HepG2 (cell line): ENCODE measurements at regions not wholly inside any gene's neighbourhood (a gene's known extent, or its start where the extent isn't known, plus 50 kb on each side); places are given as distances from the start of the nearest gene placed in this dataset.

Experiments used
- ATAC-seq: fragments of 200-7000 bp; cut with Tn5 transposase; 3 replicates; pipeline ENCODE4 v1.9.1; 2020; ENCODE audit warnings: mild to moderate bottlenecking, moderate library complexity
- BruUV-seq: library from RNA; stranded (reverse); fragments of 400-500 nt; replicated peaks from 2 replicates; lab custom pipeline; 2021; lab: Mats Ljungman, UMichigan
- CTCF ChIA-PET: fragments of 300-600 bp; formaldehyde crosslinking; extraction: SDS; loops from one replicate; lab custom pipeline; 2021; ENCODE audit warnings: low total read pairs, inconsistent platforms, low intra/inter-chr PET ratio; lab: Yijun Ruan, JAX
- POLR2A ChIA-PET: fragments of 350-600 bp; sonication (Branson Sonifier 250); formaldehyde crosslinking; loops from one replicate; lab custom pipeline; 2020; ENCODE audit warnings: antibody characterized with exemption, inconsistent platforms; lab: Yijun Ruan, JAX
- DNase-seq: peaks from one replicate; pipeline ENCODE4 v3.0.0-alpha.2; 2015; ENCODE audit warnings: low spot score
- FAIRE-seq: peaks from 3 replicates; lab custom pipeline; 2011; peaks lifted over from hg19 to GRCh38; lab: Jason Lieb, UNC
- H2AFZ ChIP-seq: one replicate; pipeline ENCODE4 v1.6.1; 2011; ENCODE audit warnings: low read length, inconsistent platforms
- H3K27ac ChIP-seq: fragments of 300-600 bp; 3 replicates; pipeline ENCODE4 v1.8.0; 2011; ENCODE audit warnings: mixed run types, mild to moderate bottlenecking, mixed read lengths, low read length, inconsistent platforms; ENCODE audit not compliant: insufficient read depth; ENCODE audit errors: extremely low read length
- H3K27me3 ChIP-seq, 2 experiments: fragments of 200-600 bp in 1 of 2; 2 replicates in 1 of 2; 3 replicates in 1 of 2; pipeline versions ENCODE4 v1.6.0 to v1.8.0; 2011; ENCODE audit warnings: low read length in 2 of 2, mild to moderate bottlenecking in 2 of 2, moderate library complexity in 2 of 2, inconsistent platforms in 1 of 2; ENCODE audit not compliant: insufficient read depth in 2 of 2, control insufficient read depth in 1 of 2
- H3K36me3 ChIP-seq, 2 experiments: fragments of 200-600 bp in 1 of 2; replicated peaks in 1 of 2; 2 replicates in 1 of 2; 3 replicates in 1 of 2; pipeline versions ENCODE4 v1.5.1 to v1.8.0; 2011; ENCODE audit warnings: low read length in 2 of 2, inconsistent platforms in 1 of 2; ENCODE audit not compliant: insufficient read depth in 2 of 2, control insufficient read depth in 1 of 2
- H3K4me1 ChIP-seq: 2 replicates; pipeline ENCODE4 v1.5.1; 2012; ENCODE audit warnings: low read length, inconsistent platforms; ENCODE audit not compliant: insufficient read depth
- H3K4me2 ChIP-seq: 2 replicates; pipeline ENCODE4 v1.6.0; 2011; ENCODE audit warnings: low read depth, low read length, inconsistent platforms
- H3K4me3 ChIP-seq, 3 experiments: fragments of 200-600 bp in 1 of 3; sonication (generic), shearing (Covaris generic) in 1 of 3; replicated peaks in 1 of 3; 2 replicates each; pipeline ENCODE4 v1.5.1; 2011 to 2016; ENCODE audit warnings: low read length in 3 of 3, inconsistent platforms in 2 of 3, low read depth in 2 of 3, mild to moderate bottlenecking in 2 of 3, control low read depth in 1 of 3, mixed read lengths in 1 of 3; ENCODE audit not compliant: insufficient read depth in 1 of 3
- H3K79me2 ChIP-seq: one replicate; pipeline ENCODE4 v1.6.1; 2011; ENCODE audit warnings: low read length, inconsistent platforms; ENCODE audit not compliant: insufficient read depth
- H3K9ac ChIP-seq: 2 replicates; pipeline ENCODE4 v1.6.0; 2011; ENCODE audit warnings: mild to moderate bottlenecking, low read depth, low read length, inconsistent platforms; ENCODE audit not compliant: insufficient read depth
- H3K9me3 ChIP-seq: 2 replicates; pipeline ENCODE4 v1.5.1; 2012; ENCODE audit warnings: mild to moderate bottlenecking, low read length
- H4K20me1 ChIP-seq: 2 replicates; pipeline ENCODE4 v1.6.0; 2011; ENCODE audit warnings: inconsistent platforms, mild to moderate bottlenecking, low read length, moderate library complexity; ENCODE audit not compliant: insufficient read depth
- ATAD3A ChIP-seq: sonication (generic); formaldehyde crosslinking; IDR thresholded peaks from 2 replicates; pipeline ENCODE4 v1.4.0; 2020; ENCODE audit warnings: missing genetic modification reagents
- ISL2 ChIP-seq: sonication (generic); formaldehyde crosslinking; IDR thresholded peaks from 2 replicates; pipeline ENCODE4 v1.5.0; 2020; ENCODE audit warnings: missing genetic modification reagents
- PHB2 ChIP-seq: fragments of 450-650 bp; IDR thresholded peaks from 2 replicates; pipeline ENCODE4 v1.6.1; 2018; ENCODE audit not compliant: partially characterized antibody
- RAD51 ChIP-seq: fragments of 450-650 bp; IDR thresholded peaks from 2 replicates; pipeline ENCODE4 v1.6.1; 2016; ENCODE audit warnings: borderline replicate concordance
- RORA ChIP-seq: sonication (generic); formaldehyde crosslinking; IDR thresholded peaks from 2 replicates; pipeline ENCODE4 v1.5.0; 2020; ENCODE audit warnings: mild to moderate bottlenecking, missing genetic modification reagents, moderate library complexity
- TMF1 ChIP-seq: sonication (generic); formaldehyde crosslinking; IDR thresholded peaks from 2 replicates; pipeline ENCODE4 v1.8.1; 2022; ENCODE audit warnings: low read depth, missing genetic modification reagents
- ZFP41 ChIP-seq: sonication (generic); formaldehyde crosslinking; IDR thresholded peaks from 2 replicates; pipeline ENCODE4 v1.4.0; 2020; ENCODE audit warnings: mild to moderate bottlenecking, missing genetic modification reagents, borderline replicate concordance
- ZFY ChIP-seq: sonication (generic); formaldehyde crosslinking; IDR thresholded peaks from 2 replicates; pipeline ENCODE4 v1.4.0; 2020; ENCODE audit warnings: missing genetic modification reagents
- ZNF225 ChIP-seq: sonication (generic); formaldehyde crosslinking; IDR thresholded peaks from 2 replicates; pipeline ENCODE4 v1.4.0; 2020; ENCODE audit warnings: mild to moderate bottlenecking, missing genetic modification reagents
- ZNF335 ChIP-seq: sonication (generic); formaldehyde crosslinking; IDR thresholded peaks from 2 replicates; pipeline ENCODE4 v1.4.0; 2020; ENCODE audit warnings: missing genetic modification reagents
- ZNF430 ChIP-seq: sonication (generic); formaldehyde crosslinking; IDR thresholded peaks from 2 replicates; pipeline ENCODE4 v1.9.0; 2021; ENCODE audit warnings: mild to moderate bottlenecking, missing genetic modification reagents
- ZNF572 ChIP-seq: sonication (generic); formaldehyde crosslinking; IDR thresholded peaks from 2 replicates; pipeline ENCODE4 v1.5.1; 2020; ENCODE audit warnings: mild to moderate bottlenecking, missing genetic modification reagents
- WGBS: methylation state at CpG from one replicate; pipeline ENCODE4 v1.1.6; 2017; ENCODE audit warnings: low lambda C conversion rate; 5-methylcytosine and 5-hydroxymethylcytosine counted together
- in situ Hi-C: cut with HindIII; loops from 2 replicates; pipeline ENCODE4 v1.10.0; 2017; ENCODE audit warnings: low pct_unique_long_range_greater_than_20kb; ENCODE audit not compliant: extremely low pct_ligation_motif_present
- intact Hi-C: fragments of 100-400 bp; cut with micrococcal nuclease; formaldehyde crosslinking; loops from one replicate; pipeline ENCODE4 v1.10.0; 2022; ENCODE audit not compliant: unreplicated experiment
- TF ChIP-seq, protein P1 (sequence below): sonication (generic); formaldehyde crosslinking; IDR thresholded peaks from 2 replicates; pipeline ENCODE4 v1.8.0; 2022; ENCODE audit warnings: missing genetic modification reagents, low read depth, mild to moderate bottlenecking, borderline replicate concordance
- TF ChIP-seq, protein P2 (sequence below): sonication (generic); formaldehyde crosslinking; IDR thresholded peaks from 2 replicates; pipeline ENCODE4 v1.4.0; 2020; ENCODE audit warnings: missing genetic modification reagents, borderline replicate concordance
- TF ChIP-seq, protein P3 (sequence below): sonication (generic); formaldehyde crosslinking; IDR thresholded peaks from 2 replicates; pipeline ENCODE4 v1.5.0; 2020; ENCODE audit warnings: mild to moderate bottlenecking, missing genetic modification reagents
- TF ChIP-seq, protein P4 (sequence below): sonication (generic); formaldehyde crosslinking; IDR thresholded peaks from 2 replicates; pipeline ENCODE4 v1.4.0; 2020; ENCODE audit warnings: missing genetic modification reagents
- TF ChIP-seq, protein P5 (sequence below): sonication (generic); formaldehyde crosslinking; conservative IDR thresholded peaks from 2 replicates; pipeline ENCODE4 v1.5.0; 2020; ENCODE audit warnings: missing genetic modification reagents

DNA sequence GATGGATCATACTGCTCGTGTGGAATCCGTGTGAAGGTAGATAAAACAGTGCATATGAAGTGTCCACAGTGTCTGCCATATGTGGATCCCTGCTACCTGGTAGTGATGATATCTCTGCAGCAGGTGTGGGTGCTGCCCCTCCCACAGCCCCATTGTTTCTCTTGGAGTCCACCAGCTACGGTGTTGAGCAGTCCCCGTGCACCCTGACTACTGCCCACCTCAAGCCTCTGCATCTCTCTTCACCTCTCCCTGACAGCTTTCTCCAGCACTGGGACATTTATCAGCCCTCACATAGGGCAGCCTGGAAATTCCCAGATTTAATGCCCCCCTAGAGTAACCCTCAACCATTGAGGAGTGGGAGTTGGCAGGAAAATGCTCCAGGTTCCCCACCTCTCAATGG is 244.7 kb downstream of the IRF8 start:
- DNase-seq (no peak), FAIRE-seq (no peak), ATAC-seq (no peak; the same call in 2 of the 3 replicates)
- H2AFZ ChIP-seq, result no peak overlapping the region
- no peaks in the 10 kb centered on the region for H3K79me2 ChIP-seq
- in situ Hi-C loops, result no loop called here
- ChIA-PET CTCF (no interaction called here), POLR2A (no interaction called here)
- no peak overlapping the region for H3K4me2 ChIP-seq
- H3K27me3 ChIP-seq, result peaks cover 0 to 9% of the 10 kb centered on the region in 2 experiments; a peak in 1 of 5 replicates
- H3K9ac ChIP-seq, result no peak overlapping the region
- H3K9me3 ChIP-seq, result no peaks in the 10 kb centered on the region
- H3K36me3 ChIP-seq, result no peaks in the 10 kb centered on the region
- BruUV-seq, result no TSS peak
- H4K20me1 ChIP-seq, result no peaks in the 10 kb centered on the region; the same call in 1 of the 2 replicates
- no peak overlapping the region for H3K27ac ChIP-seq
- intact Hi-C loops, result loop anchor here (5.0 kb wide), 1 partner anchor 459 kb away; no protein-coding TSS in a partner anchor
- H3K4me1 ChIP-seq, result no peaks in the 10 kb centered on the region
- WGBS, result 0% methylated on average over 4 of the region's 4 CpGs
- no peak overlapping the region for H3K4me3 ChIP-seq
- TF ChIP-seq, protein P1, sequence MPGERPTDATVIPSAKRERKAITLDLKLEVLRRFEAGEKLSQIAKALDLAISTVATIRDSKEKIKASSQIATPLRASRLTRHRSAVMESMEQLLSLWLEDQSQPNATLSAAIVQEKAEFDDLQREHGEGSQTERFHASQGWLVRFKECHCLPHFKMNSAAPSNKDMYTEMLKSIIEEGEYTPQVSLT (CRISPR knock-in tag), result no peak
- TF ChIP-seq, protein P2, sequence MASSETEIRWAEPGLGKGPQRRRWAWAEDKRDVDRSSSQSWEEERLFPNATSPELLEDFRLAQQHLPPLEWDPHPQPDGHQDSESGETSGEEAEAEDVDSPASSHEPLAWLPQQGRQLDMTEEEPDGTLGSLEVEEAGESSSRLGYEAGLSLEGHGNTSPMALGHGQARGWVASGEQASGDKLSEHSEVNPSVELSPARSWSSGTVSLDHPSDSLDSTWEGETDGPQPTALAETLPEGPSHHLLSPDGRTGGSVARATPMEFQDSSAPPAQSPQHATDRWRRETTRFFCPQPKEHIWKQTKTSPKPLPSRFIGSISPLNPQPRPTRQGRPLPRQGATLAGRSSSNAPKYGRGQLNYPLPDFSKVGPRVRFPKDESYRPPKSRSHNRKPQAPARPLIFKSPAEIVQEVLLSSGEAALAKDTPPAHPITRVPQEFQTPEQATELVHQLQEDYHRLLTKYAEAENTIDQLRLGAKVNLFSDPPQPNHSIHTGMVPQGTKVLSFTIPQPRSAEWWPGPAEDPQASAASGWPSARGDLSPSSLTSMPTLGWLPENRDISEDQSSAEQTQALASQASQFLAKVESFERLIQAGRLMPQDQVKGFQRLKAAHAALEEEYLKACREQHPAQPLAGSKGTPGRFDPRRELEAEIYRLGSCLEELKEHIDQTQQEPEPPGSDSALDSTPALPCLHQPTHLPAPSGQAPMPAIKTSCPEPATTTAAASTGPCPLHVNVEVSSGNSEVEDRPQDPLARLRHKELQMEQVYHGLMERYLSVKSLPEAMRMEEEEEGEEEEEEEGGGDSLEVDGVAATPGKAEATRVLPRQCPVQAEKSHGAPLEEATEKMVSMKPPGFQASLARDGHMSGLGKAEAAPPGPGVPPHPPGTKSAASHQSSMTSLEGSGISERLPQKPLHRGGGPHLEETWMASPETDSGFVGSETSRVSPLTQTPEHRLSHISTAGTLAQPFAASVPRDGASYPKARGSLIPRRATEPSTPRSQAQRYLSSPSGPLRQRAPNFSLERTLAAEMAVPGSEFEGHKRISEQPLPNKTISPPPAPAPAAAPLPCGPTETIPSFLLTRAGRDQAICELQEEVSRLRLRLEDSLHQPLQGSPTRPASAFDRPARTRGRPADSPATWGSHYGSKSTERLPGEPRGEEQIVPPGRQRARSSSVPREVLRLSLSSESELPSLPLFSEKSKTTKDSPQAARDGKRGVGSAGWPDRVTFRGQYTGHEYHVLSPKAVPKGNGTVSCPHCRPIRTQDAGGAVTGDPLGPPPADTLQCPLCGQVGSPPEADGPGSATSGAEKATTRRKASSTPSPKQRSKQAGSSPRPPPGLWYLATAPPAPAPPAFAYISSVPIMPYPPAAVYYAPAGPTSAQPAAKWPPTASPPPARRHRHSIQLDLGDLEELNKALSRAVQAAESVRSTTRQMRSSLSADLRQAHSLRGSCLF (CRISPR knock-in tag), result no peak
- TF ChIP-seq RAD51, result no peak
- TF ChIP-seq ZNF225, result no peak
- TF ChIP-seq PHB2, result no peak
- TF ChIP-seq, protein P3, sequence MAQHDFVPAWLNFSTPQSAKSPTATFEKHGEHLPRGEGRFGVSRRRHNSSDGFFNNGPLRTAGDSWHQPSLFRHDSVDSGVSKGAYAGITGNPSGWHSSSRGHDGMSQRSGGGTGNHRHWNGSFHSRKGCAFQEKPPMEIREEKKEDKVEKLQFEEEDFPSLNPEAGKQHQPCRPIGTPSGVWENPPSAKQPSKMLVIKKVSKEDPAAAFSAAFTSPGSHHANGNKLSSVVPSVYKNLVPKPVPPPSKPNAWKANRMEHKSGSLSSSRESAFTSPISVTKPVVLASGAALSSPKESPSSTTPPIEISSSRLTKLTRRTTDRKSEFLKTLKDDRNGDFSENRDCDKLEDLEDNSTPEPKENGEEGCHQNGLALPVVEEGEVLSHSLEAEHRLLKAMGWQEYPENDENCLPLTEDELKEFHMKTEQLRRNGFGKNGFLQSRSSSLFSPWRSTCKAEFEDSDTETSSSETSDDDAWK, result no peak
- TF ChIP-seq ZFP41 (CRISPR knock-in tag), result no peak
- TF ChIP-seq RORA (CRISPR knock-in tag), result no peak
- TF ChIP-seq ZNF430 (CRISPR knock-in tag), result no peak
- no peak for TF ChIP-seq ZFY (CRISPR knock-in tag)
- TF ChIP-seq, protein P4, sequence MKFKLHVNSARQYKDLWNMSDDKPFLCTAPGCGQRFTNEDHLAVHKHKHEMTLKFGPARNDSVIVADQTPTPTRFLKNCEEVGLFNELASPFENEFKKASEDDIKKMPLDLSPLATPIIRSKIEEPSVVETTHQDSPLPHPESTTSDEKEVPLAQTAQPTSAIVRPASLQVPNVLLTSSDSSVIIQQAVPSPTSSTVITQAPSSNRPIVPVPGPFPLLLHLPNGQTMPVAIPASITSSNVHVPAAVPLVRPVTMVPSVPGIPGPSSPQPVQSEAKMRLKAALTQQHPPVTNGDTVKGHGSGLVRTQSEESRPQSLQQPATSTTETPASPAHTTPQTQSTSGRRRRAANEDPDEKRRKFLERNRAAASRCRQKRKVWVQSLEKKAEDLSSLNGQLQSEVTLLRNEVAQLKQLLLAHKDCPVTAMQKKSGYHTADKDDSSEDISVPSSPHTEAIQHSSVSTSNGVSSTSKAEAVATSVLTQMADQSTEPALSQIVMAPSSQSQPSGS, result no peak
- no peak for TF ChIP-seq ZNF572 (CRISPR knock-in tag)
- no peak for TF ChIP-seq ZNF335 (CRISPR knock-in tag)
- TF ChIP-seq, protein P5, sequence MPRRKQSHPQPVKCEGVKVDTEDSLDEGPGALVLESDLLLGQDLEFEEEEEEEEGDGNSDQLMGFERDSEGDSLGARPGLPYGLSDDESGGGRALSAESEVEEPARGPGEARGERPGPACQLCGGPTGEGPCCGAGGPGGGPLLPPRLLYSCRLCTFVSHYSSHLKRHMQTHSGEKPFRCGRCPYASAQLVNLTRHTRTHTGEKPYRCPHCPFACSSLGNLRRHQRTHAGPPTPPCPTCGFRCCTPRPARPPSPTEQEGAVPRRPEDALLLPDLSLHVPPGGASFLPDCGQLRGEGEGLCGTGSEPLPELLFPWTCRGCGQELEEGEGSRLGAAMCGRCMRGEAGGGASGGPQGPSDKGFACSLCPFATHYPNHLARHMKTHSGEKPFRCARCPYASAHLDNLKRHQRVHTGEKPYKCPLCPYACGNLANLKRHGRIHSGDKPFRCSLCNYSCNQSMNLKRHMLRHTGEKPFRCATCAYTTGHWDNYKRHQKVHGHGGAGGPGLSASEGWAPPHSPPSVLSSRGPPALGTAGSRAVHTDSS (CRISPR knock-in tag), result no peak
- TF ChIP-seq ATAD3A (CRISPR knock-in tag), result no peak
- TF ChIP-seq ISL2 (CRISPR knock-in tag), result no peak
- TF ChIP-seq TMF1 (CRISPR knock-in tag), result no peak
